Activated CD8-positive, alpha-beta memory T cell treated with anti-CD3 and anti-CD28 coated beads for 24 hours (primary cell): ENCODE measurements at regions not wholly inside any gene's neighbourhood (a gene's known extent, or its start where the extent isn't known, plus 50 kb on each side); places are given as distances from the start of the nearest gene placed in this dataset.

Experiments
- DNase-seq: peaks from one replicate; pipeline ENCODE4 v3.0.0-alpha.2; 2020

DNA sequence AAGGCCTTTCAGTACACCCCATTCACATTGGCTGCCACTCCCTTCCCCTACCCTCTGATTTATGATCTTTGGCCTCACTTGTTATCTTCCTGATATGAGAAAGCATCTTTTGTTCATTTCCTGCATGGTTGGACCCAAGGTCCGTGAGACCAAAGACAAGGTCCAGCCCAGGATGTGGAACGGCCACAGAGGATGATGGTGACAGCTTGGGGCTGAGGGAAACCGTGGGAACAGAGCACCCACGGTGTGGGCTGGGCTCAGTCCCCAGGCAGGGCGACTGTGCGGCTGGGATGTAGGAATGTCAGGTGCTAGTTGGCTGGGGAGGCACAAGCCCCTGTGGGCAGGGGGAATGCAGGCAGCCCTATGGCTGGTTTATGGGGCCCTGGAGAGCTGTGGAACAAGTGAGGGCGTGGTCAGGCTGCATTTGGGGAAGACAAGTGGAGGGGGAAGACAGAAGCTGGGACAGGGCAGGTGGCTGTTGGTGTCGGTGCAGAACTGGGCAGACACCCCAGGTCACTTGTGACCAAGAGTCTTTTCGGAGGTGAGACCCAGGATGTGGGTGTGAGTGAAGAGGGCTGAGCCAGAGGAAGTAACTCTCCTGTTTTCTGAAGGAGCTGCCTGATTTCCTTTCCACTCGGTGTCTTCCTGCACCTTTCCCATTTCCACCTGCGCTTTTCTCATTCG lies 51.7 kb upstream of the IGFBP3 start:
- DNase-seq, result peak; percentile 30

DNA sequence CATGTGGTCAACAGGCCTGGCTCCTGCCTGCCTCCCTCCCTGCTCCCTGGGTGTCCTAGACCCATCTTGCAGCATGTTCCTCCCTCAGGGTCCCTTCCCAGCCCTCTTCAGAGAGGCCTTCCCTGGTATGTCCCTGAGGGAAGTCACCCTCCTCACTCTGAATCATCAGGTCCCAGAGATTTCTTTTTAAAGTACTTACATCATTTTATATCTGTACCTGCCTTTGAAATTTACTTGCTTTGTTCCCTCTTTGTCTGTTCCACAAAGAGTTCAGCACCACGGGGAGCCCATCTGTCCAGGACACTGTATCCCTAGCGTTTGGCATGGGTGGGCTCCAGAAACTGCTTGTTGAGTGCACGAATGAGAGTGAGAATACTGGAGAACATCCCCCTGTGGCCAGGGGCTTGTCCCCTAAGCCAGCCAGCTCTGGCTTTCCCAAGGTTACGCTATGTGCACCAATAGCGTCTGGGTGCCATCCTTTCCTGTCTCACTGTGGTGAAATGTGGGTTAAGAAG lies 50.6 kb upstream of the IGFBP3 start:
- DNase-seq, result peak; percentile 21

DNA sequence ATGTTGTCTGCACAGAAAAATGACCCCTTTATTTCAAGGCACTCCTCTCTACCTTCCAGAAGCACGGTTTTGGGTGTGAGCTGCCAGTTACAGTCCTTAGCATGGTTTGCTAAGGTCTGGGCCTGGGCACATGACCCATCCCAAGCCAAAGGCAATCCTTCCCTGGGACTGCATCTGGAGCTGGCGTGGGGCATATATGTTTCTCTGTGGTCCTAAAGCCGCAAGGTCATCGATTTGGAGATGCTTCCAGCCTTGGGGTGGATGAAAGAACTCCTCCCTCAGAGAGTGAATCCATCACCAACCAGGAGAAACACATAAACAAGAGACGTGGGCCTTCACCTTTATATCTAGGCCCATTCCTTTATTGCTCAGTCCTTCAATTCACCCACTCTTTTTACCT lies 50.1 kb upstream of the IGFBP3 start:
- peak; percentile 15 for DNase-seq
